GM23338 (cell line): ENCODE measurements at regions not wholly inside any gene's neighbourhood (a gene's known extent, or its start where the extent isn't known, plus 50 kb on each side); places are given as distances from the start of the nearest gene placed in this dataset.

Experiments used
- ATAC-seq: fragments of 200-7000 bp; cut with Tn5 transposase; 3 replicates; pipeline ENCODE4 v1.9.1; 2020
- DNase-seq: peaks from one replicate; pipeline ENCODE4 v3.0.0-alpha.2; 2015; ENCODE audit warnings: low spot score
- H2AFZ ChIP-seq: fragments of 200-600 bp; sonication (generic); 2 replicates; pipeline ENCODE4 v1.8.0; 2016; ENCODE audit warnings: antibody characterized with exemption, mild to moderate bottlenecking, moderate library complexity
- H3F3A ChIP-seq: fragments of 200-600 bp; sonication (generic); replicated peaks from 2 replicates; pipeline ENCODE4 v1.8.0; 2017; ENCODE audit warnings: antibody characterized with exemption, mixed run types, low read depth
- H3K27ac ChIP-seq: fragments of 200-600 bp; sonication (generic); 2 replicates; pipeline ENCODE4 v1.6.1; 2016; ENCODE audit warnings: low read depth
- H3K27me3 ChIP-seq: fragments of 200-600 bp; sonication (generic); 2 replicates; pipeline ENCODE4 v1.8.0; 2016; ENCODE audit warnings: mild to moderate bottlenecking, mixed run types, moderate library complexity; ENCODE audit not compliant: insufficient read depth
- H3K36me3 ChIP-seq: fragments of 200-600 bp; sonication (generic); 2 replicates; pipeline ENCODE4 v1.8.0; 2016; ENCODE audit warnings: mild to moderate bottlenecking; ENCODE audit not compliant: insufficient read depth
- H3K4me1 ChIP-seq: fragments of 200-600 bp; sonication (generic); 2 replicates; pipeline ENCODE4 v1.8.0; 2016; ENCODE audit warnings: mild to moderate bottlenecking, moderate library complexity; ENCODE audit not compliant: insufficient read depth
- H3K4me2 ChIP-seq: fragments of 200-600 bp; sonication (generic); 2 replicates; pipeline ENCODE4 v1.7.1; 2017; ENCODE audit warnings: mixed run types
- H3K4me3 ChIP-seq: fragments of 200-600 bp; sonication (generic); 2 replicates; pipeline ENCODE4 v1.6.1; 2016; ENCODE audit warnings: mixed run types
- H3K79me2 ChIP-seq: fragments of 200-600 bp; sonication (generic); replicated peaks from 2 replicates; pipeline ENCODE4 v1.8.0; 2017; ENCODE audit warnings: mild to moderate bottlenecking; ENCODE audit not compliant: insufficient read depth
- H3K9me2 ChIP-seq: fragments of 200-600 bp; sonication (generic); 2 replicates; pipeline ENCODE4 v1.8.0; 2017; ENCODE audit not compliant: insufficient read depth
- H4K20me1 ChIP-seq: fragments of 200-600 bp; sonication (generic); replicated peaks from 2 replicates; pipeline ENCODE4 v1.8.0; 2017; ENCODE audit warnings: mild to moderate bottlenecking; ENCODE audit not compliant: insufficient read depth
- H3K27ac Mint-ChIP-seq: 2 replicates; pipeline ENCODE4 v1.8.0; 2020; ENCODE audit warnings: inconsistent platforms, mild to moderate bottlenecking, moderate library complexity, mixed read lengths
- H3K27me3 Mint-ChIP-seq: 3 replicates; pipeline ENCODE4 v1.8.0; 2022; ENCODE audit warnings: low read depth, mild to moderate bottlenecking, moderate library complexity, mixed read lengths, inconsistent platforms; ENCODE audit not compliant: insufficient read depth, poor library complexity
- H3K36me3 Mint-ChIP-seq: 3 replicates; pipeline ENCODE4 v1.8.0; 2021; ENCODE audit warnings: low read depth, mild to moderate bottlenecking, inconsistent platforms, moderate library complexity, mixed read lengths
- H3K4me1 Mint-ChIP-seq: 3 replicates; pipeline ENCODE4 v1.8.0; 2020; ENCODE audit warnings: mild to moderate bottlenecking, inconsistent platforms, mixed read lengths
- H3K4me3 Mint-ChIP-seq: 3 replicates; pipeline ENCODE4 v1.8.0; 2021; ENCODE audit warnings: moderate library complexity, mild to moderate bottlenecking, inconsistent platforms, mixed read lengths
- H3K9me3 Mint-ChIP-seq: 3 replicates; pipeline ENCODE4 v1.8.0; 2020; ENCODE audit warnings: moderate library complexity, mild to moderate bottlenecking, inconsistent platforms, mixed read lengths
- CREB1 ChIP-seq: fragments of 250-450 bp; sonication (Bioruptor Pico); IDR thresholded peaks from 2 replicates; pipeline ENCODE4 v1.5.0; 2020; ENCODE audit warnings: low read depth, mild to moderate bottlenecking, moderate library complexity
- EZH2 ChIP-seq: fragments of 200-600 bp; sonication (generic); IDR thresholded peaks from one replicate; pipeline ENCODE4 v1.8.0; 2017; ENCODE audit warnings: antibody characterized with exemption, mild to moderate bottlenecking, low read depth; ENCODE audit not compliant: unreplicated experiment
- EZH2phosphoT487 ChIP-seq: fragments of 200-600 bp; sonication (generic); IDR thresholded peaks from one replicate; pipeline ENCODE4 v1.8.1; 2018; ENCODE audit warnings: antibody characterized with exemption; ENCODE audit not compliant: unreplicated experiment
- JUNB ChIP-seq: IDR thresholded peaks from one replicate; pipeline ENCODE4 v1.6.1; 2016; ENCODE audit warnings: antibody characterized with exemption; ENCODE audit not compliant: unreplicated experiment
- NANOG ChIP-seq: IDR thresholded peaks from 2 replicates; pipeline ENCODE4 v1.6.1; 2016; ENCODE audit warnings: antibody characterized with exemption, borderline replicate concordance
- POLR2AphosphoS5 ChIP-seq: IDR thresholded peaks from 2 replicates; pipeline ENCODE4 v1.6.1; 2016; ENCODE audit warnings: antibody characterized with exemption, low read depth
- STAT1 ChIP-seq: IDR thresholded peaks from one replicate; pipeline ENCODE4 v1.6.1; 2016; ENCODE audit warnings: antibody characterized with exemption; ENCODE audit not compliant: unreplicated experiment
- ZNF114 ChIP-seq: fragments of 250-450 bp; sonication (Bioruptor Pico); IDR thresholded peaks from 2 replicates; pipeline ENCODE4 v1.5.0; 2020; ENCODE audit warnings: mild to moderate bottlenecking, moderate library complexity
- ZNF331 ChIP-seq: fragments of 250-450 bp; sonication (Bioruptor Pico); IDR thresholded peaks from 2 replicates; pipeline ENCODE4 v1.5.0; 2020; ENCODE audit warnings: low read depth, mild to moderate bottlenecking, moderate library complexity
- TF ChIP-seq, protein P1 (sequence below): IDR thresholded peaks from 2 replicates; pipeline ENCODE4 v1.6.1; 2016; ENCODE audit warnings: antibody characterized with exemption
- TF ChIP-seq, protein P2 (sequence below), 2 experiments: fragments of 200-600 bp in 1 of 2; sonication (generic) in 1 of 2; conservative IDR thresholded peaks; 2 replicates each; pipeline versions ENCODE4 v1.5.1 to v1.6.1; 2016 to 2017; ENCODE audit warnings: antibody characterized with exemption in 2 of 2, low read depth in 2 of 2, mild to moderate bottlenecking in 2 of 2, moderate library complexity in 1 of 2
- TF ChIP-seq, protein P3 (sequence below): fragments of 250-450 bp; sonication (Bioruptor Pico); IDR thresholded peaks from 2 replicates; pipeline ENCODE4 v1.5.0; 2020; ENCODE audit warnings: mild to moderate bottlenecking, moderate library complexity
- TF ChIP-seq, protein P4 (sequence below): IDR thresholded peaks from one replicate; pipeline ENCODE4 v1.6.1; 2018; ENCODE audit warnings: antibody characterized with exemption; ENCODE audit not compliant: unreplicated experiment

DNA sequence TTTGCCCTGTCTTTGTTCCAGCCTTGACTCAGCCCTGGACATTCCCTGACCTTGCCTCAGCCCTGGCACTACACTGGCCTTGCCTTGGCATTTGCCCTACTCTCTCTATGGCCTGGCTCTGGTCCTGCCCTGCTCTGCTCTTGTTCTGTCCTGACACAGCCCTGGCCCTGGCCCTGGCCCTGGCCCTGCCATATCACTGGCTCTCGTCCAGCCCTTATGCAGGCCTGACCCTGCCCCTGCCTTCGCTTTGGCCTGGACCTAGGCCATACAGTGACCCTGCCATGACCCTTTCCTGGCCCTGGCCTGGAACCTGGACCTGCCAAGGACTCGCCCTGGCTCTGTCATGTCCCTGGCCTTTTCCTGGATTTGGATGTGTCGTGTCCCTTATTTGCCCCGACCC, 646.0 kb downstream of the ZNF37A start:
- H3K4me1 Mint-ChIP-seq: no peaks in the 10 kb centered on the region
- peaks cover 8% of the 10 kb centered on the region for H3K27me3 Mint-ChIP-seq
- Histone ChIP-seq H2AFZ (no peak overlapping the region), H4K20me1 (no peaks in the 10 kb centered on the region), H3K36me3 (no peaks in the 10 kb centered on the region), H3F3A (no peaks in the 10 kb centered on the region), H3K4me2 (no peak overlapping the region), H3K4me1 (no peaks in the 10 kb centered on the region), H3K9me2 (no peaks in the 10 kb centered on the region), H3K27me3 (no peaks in the 10 kb centered on the region), H3K4me3 (no peak overlapping the region), H3K79me2 (no peaks in the 10 kb centered on the region), H3K27ac (no peak overlapping the region)
- no peak overlapping the region for H3K27ac Mint-ChIP-seq
- TF ChIP-seq, protein P1, sequence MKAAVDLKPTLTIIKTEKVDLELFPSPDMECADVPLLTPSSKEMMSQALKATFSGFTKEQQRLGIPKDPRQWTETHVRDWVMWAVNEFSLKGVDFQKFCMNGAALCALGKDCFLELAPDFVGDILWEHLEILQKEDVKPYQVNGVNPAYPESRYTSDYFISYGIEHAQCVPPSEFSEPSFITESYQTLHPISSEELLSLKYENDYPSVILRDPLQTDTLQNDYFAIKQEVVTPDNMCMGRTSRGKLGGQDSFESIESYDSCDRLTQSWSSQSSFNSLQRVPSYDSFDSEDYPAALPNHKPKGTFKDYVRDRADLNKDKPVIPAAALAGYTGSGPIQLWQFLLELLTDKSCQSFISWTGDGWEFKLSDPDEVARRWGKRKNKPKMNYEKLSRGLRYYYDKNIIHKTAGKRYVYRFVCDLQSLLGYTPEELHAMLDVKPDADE: no peak
- TF ChIP-seq POLR2AphosphoS5 (no peak), ZNF114 (CRISPR knock-in tag) (no peak), ZNF331 (CRISPR knock-in tag) (no peak), JUNB (no peak), NANOG (no peak), CREB1 (CRISPR knock-in tag) (no peak), STAT1 (no peak), EZH2phosphoT487 (no peak), EZH2 (no peak)
- TF ChIP-seq, protein P2, sequence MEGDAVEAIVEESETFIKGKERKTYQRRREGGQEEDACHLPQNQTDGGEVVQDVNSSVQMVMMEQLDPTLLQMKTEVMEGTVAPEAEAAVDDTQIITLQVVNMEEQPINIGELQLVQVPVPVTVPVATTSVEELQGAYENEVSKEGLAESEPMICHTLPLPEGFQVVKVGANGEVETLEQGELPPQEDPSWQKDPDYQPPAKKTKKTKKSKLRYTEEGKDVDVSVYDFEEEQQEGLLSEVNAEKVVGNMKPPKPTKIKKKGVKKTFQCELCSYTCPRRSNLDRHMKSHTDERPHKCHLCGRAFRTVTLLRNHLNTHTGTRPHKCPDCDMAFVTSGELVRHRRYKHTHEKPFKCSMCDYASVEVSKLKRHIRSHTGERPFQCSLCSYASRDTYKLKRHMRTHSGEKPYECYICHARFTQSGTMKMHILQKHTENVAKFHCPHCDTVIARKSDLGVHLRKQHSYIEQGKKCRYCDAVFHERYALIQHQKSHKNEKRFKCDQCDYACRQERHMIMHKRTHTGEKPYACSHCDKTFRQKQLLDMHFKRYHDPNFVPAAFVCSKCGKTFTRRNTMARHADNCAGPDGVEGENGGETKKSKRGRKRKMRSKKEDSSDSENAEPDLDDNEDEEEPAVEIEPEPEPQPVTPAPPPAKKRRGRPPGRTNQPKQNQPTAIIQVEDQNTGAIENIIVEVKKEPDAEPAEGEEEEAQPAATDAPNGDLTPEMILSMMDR (conservative IDR thresholded peaks at IDR 0.05; ENCODE audit: low read depth in 2 of 2): no peak
- TF ChIP-seq, protein P3, sequence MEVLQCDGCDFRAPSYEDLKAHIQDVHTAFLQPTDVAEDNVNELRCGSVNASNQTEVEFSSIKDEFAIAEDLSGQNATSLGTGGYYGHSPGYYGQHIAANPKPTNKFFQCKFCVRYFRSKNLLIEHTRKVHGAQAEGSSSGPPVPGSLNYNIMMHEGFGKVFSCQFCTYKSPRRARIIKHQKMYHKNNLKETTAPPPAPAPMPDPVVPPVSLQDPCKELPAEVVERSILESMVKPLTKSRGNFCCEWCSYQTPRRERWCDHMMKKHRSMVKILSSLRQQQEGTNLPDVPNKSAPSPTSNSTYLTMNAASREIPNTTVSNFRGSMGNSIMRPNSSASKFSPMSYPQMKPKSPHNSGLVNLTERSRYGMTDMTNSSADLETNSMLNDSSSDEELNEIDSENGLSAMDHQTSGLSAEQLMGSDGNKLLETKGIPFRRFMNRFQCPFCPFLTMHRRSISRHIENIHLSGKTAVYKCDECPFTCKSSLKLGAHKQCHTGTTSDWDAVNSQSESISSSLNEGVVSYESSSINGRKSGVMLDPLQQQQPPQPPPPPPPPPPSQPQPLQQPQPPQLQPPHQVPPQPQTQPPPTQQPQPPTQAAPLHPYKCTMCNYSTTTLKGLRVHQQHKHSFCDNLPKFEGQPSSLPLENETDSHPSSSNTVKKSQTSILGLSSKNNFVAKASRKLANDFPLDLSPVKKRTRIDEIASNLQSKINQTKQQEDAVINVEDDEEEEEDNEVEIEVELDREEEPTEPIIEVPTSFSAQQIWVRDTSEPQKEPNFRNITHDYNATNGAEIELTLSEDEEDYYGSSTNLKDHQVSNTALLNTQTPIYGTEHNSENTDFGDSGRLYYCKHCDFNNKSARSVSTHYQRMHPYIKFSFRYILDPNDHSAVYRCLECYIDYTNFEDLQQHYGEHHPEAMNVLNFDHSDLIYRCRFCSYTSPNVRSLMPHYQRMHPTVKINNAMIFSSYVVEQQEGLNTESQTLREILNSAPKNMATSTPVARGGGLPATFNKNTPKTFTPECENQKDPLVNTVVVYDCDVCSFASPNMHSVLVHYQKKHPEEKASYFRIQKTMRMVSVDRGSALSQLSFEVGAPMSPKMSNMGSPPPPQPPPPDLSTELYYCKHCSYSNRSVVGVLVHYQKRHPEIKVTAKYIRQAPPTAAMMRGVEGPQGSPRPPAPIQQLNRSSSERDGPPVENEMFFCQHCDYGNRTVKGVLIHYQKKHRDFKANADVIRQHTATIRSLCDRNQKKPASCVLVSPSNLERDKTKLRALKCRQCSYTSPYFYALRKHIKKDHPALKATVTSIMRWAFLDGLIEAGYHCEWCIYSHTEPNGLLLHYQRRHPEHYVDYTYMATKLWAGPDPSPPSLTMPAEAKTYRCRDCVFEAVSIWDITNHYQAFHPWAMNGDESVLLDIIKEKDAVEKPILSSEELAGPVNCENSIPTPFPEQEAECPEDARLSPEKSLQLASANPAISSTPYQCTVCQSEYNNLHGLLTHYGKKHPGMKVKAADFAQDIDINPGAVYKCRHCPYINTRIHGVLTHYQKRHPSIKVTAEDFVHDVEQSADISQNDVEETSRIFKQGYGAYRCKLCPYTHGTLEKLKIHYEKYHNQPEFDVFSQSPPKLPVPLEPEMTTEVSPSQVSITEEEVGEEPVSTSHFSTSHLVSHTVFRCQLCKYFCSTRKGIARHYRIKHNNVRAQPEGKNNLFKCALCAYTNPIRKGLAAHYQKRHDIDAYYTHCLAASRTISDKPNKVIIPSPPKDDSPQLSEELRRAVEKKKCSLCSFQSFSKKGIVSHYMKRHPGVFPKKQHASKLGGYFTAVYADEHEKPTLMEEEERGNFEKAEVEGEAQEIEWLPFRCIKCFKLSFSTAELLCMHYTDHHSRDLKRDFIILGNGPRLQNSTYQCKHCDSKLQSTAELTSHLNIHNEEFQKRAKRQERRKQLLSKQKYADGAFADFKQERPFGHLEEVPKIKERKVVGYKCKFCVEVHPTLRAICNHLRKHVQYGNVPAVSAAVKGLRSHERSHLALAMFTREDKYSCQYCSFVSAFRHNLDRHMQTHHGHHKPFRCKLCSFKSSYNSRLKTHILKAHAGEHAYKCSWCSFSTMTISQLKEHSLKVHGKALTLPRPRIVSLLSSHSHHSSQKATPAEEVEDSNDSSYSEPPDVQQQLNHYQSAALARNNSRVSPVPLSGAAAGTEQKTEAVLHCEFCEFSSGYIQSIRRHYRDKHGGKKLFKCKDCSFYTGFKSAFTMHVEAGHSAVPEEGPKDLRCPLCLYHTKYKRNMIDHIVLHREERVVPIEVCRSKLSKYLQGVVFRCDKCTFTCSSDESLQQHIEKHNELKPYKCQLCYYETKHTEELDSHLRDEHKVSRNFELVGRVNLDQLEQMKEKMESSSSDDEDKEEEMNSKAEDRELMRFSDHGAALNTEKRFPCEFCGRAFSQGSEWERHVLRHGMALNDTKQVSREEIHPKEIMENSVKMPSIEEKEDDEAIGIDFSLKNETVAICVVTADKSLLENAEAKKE (CRISPR knock-in tag): no peak
- TF ChIP-seq, protein P4, sequence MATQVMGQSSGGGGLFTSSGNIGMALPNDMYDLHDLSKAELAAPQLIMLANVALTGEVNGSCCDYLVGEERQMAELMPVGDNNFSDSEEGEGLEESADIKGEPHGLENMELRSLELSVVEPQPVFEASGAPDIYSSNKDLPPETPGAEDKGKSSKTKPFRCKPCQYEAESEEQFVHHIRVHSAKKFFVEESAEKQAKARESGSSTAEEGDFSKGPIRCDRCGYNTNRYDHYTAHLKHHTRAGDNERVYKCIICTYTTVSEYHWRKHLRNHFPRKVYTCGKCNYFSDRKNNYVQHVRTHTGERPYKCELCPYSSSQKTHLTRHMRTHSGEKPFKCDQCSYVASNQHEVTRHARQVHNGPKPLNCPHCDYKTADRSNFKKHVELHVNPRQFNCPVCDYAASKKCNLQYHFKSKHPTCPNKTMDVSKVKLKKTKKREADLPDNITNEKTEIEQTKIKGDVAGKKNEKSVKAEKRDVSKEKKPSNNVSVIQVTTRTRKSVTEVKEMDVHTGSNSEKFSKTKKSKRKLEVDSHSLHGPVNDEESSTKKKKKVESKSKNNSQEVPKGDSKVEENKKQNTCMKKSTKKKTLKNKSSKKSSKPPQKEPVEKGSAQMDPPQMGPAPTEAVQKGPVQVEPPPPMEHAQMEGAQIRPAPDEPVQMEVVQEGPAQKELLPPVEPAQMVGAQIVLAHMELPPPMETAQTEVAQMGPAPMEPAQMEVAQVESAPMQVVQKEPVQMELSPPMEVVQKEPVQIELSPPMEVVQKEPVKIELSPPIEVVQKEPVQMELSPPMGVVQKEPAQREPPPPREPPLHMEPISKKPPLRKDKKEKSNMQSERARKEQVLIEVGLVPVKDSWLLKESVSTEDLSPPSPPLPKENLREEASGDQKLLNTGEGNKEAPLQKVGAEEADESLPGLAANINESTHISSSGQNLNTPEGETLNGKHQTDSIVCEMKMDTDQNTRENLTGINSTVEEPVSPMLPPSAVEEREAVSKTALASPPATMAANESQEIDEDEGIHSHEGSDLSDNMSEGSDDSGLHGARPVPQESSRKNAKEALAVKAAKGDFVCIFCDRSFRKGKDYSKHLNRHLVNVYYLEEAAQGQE: no peak
- ATAC-seq: no peak
- DNase-seq: no peak
- peaks cover 69% of the 10 kb centered on the region for H3K9me3 Mint-ChIP-seq
- H3K4me3 Mint-ChIP-seq: no peak overlapping the region
- peaks cover 22% of the 10 kb centered on the region for H3K36me3 Mint-ChIP-seq
